Panc1 (cell line): ENCODE measurements at regions not wholly inside any gene's neighbourhood (a gene's known extent, or its start where the extent isn't known, plus 50 kb on each side); places are given as distances from the start of the nearest gene placed in this dataset.

ENCODE experiments used
- POLR2AphosphoS5 ChIP-seq: IDR thresholded peaks from 2 replicates; pipeline ENCODE4 v1.6.1; 2012; ENCODE audit warnings: mild to moderate bottlenecking, low read depth, low read length, moderate library complexity
- SIN3A ChIP-seq: IDR thresholded peaks from 2 replicates; pipeline ENCODE4 v1.6.1; 2012; ENCODE audit warnings: low read depth, mild to moderate bottlenecking, low read length, moderate library complexity, borderline replicate concordance; ENCODE audit not compliant: insufficient read depth
- TF ChIP-seq, protein P1 (sequence below): fragments of 450-650 bp; IDR thresholded peaks from 2 replicates; pipeline ENCODE4 v1.5.1; 2017; ENCODE audit warnings: mild to moderate bottlenecking
- TF ChIP-seq, protein P2 (sequence below), 2 experiments: IDR thresholded peaks; 2 replicates each; pipeline ENCODE4 v1.6.1; 2011 to 2012; ENCODE audit warnings: low read depth in 2 of 2, control low read depth in 1 of 2, low read length in 1 of 2, mild to moderate bottlenecking in 1 of 2, moderate library complexity in 1 of 2; ENCODE audit not compliant: insufficient read depth in 1 of 2

DNA sequence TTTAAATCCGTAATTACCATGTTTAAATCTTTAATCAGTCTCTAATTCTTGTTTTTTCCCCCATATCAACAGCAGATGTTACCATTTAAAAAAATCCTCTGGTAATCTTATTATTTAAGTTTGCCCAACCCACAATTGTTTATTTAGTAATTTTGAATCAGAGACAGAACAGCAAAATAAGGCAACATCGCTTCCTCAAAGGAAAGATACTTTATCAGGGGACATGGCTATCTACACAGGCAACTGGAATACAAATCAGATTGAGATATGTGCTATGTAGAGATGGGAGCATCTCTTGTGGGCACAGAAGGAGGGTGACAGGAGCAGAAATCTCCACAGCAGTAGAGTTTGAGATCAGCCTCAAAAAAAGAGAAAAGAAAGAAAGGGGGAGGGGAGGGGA, 674.4 kb downstream of the SEMA5A start:
- TF ChIP-seq, protein P1, sequence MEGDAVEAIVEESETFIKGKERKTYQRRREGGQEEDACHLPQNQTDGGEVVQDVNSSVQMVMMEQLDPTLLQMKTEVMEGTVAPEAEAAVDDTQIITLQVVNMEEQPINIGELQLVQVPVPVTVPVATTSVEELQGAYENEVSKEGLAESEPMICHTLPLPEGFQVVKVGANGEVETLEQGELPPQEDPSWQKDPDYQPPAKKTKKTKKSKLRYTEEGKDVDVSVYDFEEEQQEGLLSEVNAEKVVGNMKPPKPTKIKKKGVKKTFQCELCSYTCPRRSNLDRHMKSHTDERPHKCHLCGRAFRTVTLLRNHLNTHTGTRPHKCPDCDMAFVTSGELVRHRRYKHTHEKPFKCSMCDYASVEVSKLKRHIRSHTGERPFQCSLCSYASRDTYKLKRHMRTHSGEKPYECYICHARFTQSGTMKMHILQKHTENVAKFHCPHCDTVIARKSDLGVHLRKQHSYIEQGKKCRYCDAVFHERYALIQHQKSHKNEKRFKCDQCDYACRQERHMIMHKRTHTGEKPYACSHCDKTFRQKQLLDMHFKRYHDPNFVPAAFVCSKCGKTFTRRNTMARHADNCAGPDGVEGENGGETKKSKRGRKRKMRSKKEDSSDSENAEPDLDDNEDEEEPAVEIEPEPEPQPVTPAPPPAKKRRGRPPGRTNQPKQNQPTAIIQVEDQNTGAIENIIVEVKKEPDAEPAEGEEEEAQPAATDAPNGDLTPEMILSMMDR: no peak
- no peak for TF ChIP-seq POLR2AphosphoS5
- TF ChIP-seq SIN3A: no peak
- TF ChIP-seq, protein P2, sequence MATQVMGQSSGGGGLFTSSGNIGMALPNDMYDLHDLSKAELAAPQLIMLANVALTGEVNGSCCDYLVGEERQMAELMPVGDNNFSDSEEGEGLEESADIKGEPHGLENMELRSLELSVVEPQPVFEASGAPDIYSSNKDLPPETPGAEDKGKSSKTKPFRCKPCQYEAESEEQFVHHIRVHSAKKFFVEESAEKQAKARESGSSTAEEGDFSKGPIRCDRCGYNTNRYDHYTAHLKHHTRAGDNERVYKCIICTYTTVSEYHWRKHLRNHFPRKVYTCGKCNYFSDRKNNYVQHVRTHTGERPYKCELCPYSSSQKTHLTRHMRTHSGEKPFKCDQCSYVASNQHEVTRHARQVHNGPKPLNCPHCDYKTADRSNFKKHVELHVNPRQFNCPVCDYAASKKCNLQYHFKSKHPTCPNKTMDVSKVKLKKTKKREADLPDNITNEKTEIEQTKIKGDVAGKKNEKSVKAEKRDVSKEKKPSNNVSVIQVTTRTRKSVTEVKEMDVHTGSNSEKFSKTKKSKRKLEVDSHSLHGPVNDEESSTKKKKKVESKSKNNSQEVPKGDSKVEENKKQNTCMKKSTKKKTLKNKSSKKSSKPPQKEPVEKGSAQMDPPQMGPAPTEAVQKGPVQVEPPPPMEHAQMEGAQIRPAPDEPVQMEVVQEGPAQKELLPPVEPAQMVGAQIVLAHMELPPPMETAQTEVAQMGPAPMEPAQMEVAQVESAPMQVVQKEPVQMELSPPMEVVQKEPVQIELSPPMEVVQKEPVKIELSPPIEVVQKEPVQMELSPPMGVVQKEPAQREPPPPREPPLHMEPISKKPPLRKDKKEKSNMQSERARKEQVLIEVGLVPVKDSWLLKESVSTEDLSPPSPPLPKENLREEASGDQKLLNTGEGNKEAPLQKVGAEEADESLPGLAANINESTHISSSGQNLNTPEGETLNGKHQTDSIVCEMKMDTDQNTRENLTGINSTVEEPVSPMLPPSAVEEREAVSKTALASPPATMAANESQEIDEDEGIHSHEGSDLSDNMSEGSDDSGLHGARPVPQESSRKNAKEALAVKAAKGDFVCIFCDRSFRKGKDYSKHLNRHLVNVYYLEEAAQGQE (IDR thresholded peaks at IDR 0.05; ENCODE audit: insufficient read depth in 1 of 2, low read depth in 2 of 2, low read length in 1 of 2): no peak
